Lung (tissue), 11 donors: ENCODE measurements at regions not wholly inside any gene's neighbourhood (a gene's known extent, or its start where the extent isn't known, plus 50 kb on each side); places are given as distances from the start of the nearest gene placed in this dataset.

Experiments
- ATAC-seq: fragments of 200-7000 bp; cut with Tn5 transposase; one replicate; pipeline ENCODE4 v1.9.1; 2020; ENCODE audit warnings: moderate number of reproducible peaks; ENCODE audit not compliant: insufficient read depth, low FRiP score
- DNase-seq, 3 donors: peaks; one replicate each; pipeline ENCODE4 v3.0.0-alpha.2; 2013 to 2017
- H3K27ac ChIP-seq, 2 donors: one replicate each; pipeline ENCODE4 v1.5.1; 2013; ENCODE audit warnings: mild to moderate bottlenecking in 2 of 2, moderate library complexity in 2 of 2, control low read depth in 1 of 2, inconsistent platforms in 1 of 2, low read depth in 1 of 2, low read length in 1 of 2
- H3K27me3 ChIP-seq, 3 donors: one replicate each; pipeline ENCODE4 v1.5.1; 2013; ENCODE audit warnings: low read length in 2 of 3; ENCODE audit not compliant: control insufficient read depth in 3 of 3, insufficient read depth in 3 of 3
- H3K36me3 ChIP-seq, 4 donors: one replicate each; pipeline ENCODE4 v1.5.1; 2013; ENCODE audit warnings: low read length in 4 of 4, mild to moderate bottlenecking in 1 of 4, moderate library complexity in 1 of 4; ENCODE audit not compliant: control insufficient read depth in 4 of 4, insufficient read depth in 4 of 4
- H3K4me1 ChIP-seq, 5 donors: one replicate each; pipeline ENCODE4 v1.5.1; 2013; ENCODE audit warnings: low read length in 5 of 5, mild to moderate bottlenecking in 2 of 5, moderate library complexity in 1 of 5; ENCODE audit not compliant: control insufficient read depth in 5 of 5, insufficient read depth in 5 of 5
- H3K4me3 ChIP-seq: one replicate; pipeline ENCODE4 v1.5.1; 2013; ENCODE audit warnings: mild to moderate bottlenecking, control low read depth, moderate library complexity
- H3K9ac ChIP-seq, 2 donors: one replicate each; pipeline ENCODE4 v1.5.1; 2013; ENCODE audit warnings: low read length in 2 of 2, control low read depth in 1 of 2; ENCODE audit not compliant: insufficient read depth in 1 of 2
- H3K9me3 ChIP-seq, 4 donors: one replicate each; pipeline ENCODE4 v1.5.1; 2013; ENCODE audit warnings: low read length in 3 of 4, mild to moderate bottlenecking in 1 of 4, moderate library complexity in 1 of 4; ENCODE audit not compliant: control insufficient read depth in 4 of 4, insufficient read depth in 3 of 4
- WGBS, 2 donors: extraction: QIAGEN DNeasy Blood & Tissue Kit; methylation state at CpG; one replicate each; pipeline ENCODE4 v1.1.7; 2013; 5-methylcytosine and 5-hydroxymethylcytosine counted together
- TF ChIP-seq, protein P1 (sequence below): IDR thresholded peaks from 2 replicates; pipeline ENCODE4 v1.5.1; 2012; ENCODE audit warnings: mild to moderate bottlenecking; ENCODE audit errors: control extremely low read depth, extremely low read depth
- donor health status: control.
- donor health status: control.
- donor health status: Bipolar disorder and iron deficiency.
- donor health status: healthy.
- donor health status: DM: yes; HTN: yes; CAD: no.

GRCh38 chr15:79186616-79187015 lies 95.9 kb upstream of the ANKRD34C start:
- TF ChIP-seq, protein P1, sequence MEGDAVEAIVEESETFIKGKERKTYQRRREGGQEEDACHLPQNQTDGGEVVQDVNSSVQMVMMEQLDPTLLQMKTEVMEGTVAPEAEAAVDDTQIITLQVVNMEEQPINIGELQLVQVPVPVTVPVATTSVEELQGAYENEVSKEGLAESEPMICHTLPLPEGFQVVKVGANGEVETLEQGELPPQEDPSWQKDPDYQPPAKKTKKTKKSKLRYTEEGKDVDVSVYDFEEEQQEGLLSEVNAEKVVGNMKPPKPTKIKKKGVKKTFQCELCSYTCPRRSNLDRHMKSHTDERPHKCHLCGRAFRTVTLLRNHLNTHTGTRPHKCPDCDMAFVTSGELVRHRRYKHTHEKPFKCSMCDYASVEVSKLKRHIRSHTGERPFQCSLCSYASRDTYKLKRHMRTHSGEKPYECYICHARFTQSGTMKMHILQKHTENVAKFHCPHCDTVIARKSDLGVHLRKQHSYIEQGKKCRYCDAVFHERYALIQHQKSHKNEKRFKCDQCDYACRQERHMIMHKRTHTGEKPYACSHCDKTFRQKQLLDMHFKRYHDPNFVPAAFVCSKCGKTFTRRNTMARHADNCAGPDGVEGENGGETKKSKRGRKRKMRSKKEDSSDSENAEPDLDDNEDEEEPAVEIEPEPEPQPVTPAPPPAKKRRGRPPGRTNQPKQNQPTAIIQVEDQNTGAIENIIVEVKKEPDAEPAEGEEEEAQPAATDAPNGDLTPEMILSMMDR = no peak
- DNase-seq (no peak), ATAC-seq (no peak)
- Histone ChIP-seq H3K9me3 (peaks cover 0 to 2% (median 0%) of the 10 kb centered on the region in 4 donors), H3K4me3 (no peak overlapping the region), H3K27ac (no peak overlapping the region), H3K27me3 (no peaks in the 10 kb centered on the region), H3K4me1 (no peaks in the 10 kb centered on the region), H3K36me3 (no peaks in the 10 kb centered on the region), H3K9ac (no peak overlapping the region)
- WGBS, 2 donors = 91 to 92% methylated on average over 8 of the region's 8 CpGs

DNA sequence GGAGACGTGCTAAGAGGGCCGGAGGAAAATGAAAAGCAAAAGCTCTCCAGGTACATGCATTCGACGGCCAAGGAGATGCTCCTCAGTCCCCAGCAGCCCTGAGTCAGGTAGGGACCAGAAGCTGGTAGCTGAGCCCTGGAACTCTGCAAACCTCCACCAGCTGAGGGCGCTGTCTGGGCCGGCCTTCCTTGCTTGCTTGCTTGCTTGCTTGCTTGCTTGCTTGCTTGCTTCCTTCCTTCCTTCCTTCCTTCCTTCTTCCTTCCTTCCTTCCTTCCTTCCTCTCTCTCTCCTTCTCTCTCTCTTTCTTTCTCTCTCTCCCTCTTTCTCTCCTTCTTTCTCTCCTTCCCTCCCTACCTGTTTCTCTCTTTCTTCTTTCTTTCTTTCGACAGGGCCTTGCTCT lies 94.6 kb upstream of the RASGRF1 start:
- Histone ChIP-seq H3K4me3 (no peak overlapping the region), H3K9ac (no peak overlapping the region), H3K27ac (no peak overlapping the region), H3K4me1 (no peaks in the 10 kb centered on the region), H3K9me3 (peaks cover 0 to 2% (median 0%) of the 10 kb centered on the region in 4 donors), H3K36me3 (no peaks in the 10 kb centered on the region), H3K27me3 (no peaks in the 10 kb centered on the region)
- ATAC-seq (no peak), DNase-seq (no peak)
- 81 to 85% methylated on average over 7 of the region's 7 CpGs for WGBS, 2 donors
- TF ChIP-seq, protein P1 = no peak

DNA sequence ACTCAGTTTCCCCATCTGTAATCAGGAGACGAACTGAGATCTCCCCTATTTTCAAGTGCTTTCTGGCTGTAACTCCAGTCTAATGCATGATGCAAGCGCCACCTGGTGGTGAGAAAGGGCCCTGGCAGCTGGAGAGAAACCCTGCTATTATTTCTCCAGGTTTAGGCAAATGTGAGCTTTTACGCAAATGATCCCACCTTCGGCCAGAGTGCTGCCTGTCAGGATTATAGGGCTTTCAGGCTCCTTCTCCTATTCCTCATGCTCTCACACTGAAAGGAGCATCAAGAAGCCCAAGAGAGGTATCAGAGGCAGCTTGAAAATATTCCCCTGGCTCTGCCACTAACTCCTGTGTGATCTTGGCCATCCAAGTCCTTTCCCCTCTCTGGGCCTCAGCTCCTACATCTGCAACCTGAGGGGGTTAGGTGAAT lies 93.9 kb upstream of the RASGRF1 start:
- no peak overlapping the region for H3K4me3 ChIP-seq
- peak; percentile 67 to 74 (median 70) for DNase-seq
- H3K27me3 ChIP-seq = no peaks in the 10 kb centered on the region
- no peaks in the 10 kb centered on the region for H3K36me3 ChIP-seq
- H3K4me1 ChIP-seq = no peaks in the 10 kb centered on the region
- no peak overlapping the region for H3K9ac ChIP-seq
- no peak overlapping the region for H3K27ac ChIP-seq
- TF ChIP-seq, protein P1 = peak; percentile 93
- no peak for ATAC-seq
- H3K9me3 ChIP-seq = peaks cover 0 to 2% (median 0%) of the 10 kb centered on the region in 4 donors
- 4 to 7% methylated on average over 4 of the region's 4 CpGs for WGBS, 2 donors

DNA sequence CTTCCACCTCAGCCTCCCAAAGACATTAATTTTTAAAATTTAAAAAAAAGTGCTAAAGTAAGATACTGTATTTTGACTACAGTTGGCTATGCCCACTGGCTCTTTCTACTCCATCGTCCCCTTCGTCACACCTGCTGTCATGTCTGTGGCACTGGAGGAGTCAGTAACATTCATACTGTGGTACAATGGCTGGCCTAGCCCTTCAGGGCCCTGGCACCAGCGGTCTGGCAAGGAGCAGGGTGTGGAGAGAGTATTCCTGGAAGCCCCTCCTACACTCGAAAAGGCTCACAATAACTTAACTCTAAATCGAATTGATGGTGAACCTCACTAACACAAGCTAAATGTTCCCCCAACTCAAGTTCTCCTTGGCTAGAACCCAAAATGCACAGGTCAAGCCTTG lies 89.7 kb upstream of the RASGRF1 start:
- ATAC-seq (no peak), DNase-seq (no peak)
- H3K36me3 ChIP-seq = no peaks in the 10 kb centered on the region
- no peak overlapping the region for H3K27ac ChIP-seq
- H3K4me3 ChIP-seq = no peak overlapping the region
- 74 to 88% methylated on average over 5 of the region's 5 CpGs for WGBS, 2 donors
- H3K4me1 ChIP-seq = no peaks in the 10 kb centered on the region
- TF ChIP-seq, protein P1 = no peak
- no peaks in the 10 kb centered on the region for H3K27me3 ChIP-seq
- H3K9ac ChIP-seq = no peak overlapping the region
- H3K9me3 ChIP-seq = no peaks in the 10 kb centered on the region
